Suprapubic skin (tissue), 4 donors: ENCODE measurements at regions not wholly inside any gene's neighbourhood (a gene's known extent, or its start where the extent isn't known, plus 50 kb on each side); places are given as distances from the start of the nearest gene placed in this dataset.
"Not testable (repeated sequence)": the region's sequence is repeated elsewhere in the genome, so short reads cannot be mapped to it uniquely, and the experiment has no call there.

Source experiments
- DNase-seq, 2 donors: peaks; one replicate each; pipeline ENCODE4 v3.0.0-alpha.2; 2019; ENCODE audit warnings: low spot score in 2 of 2
- H3K27ac ChIP-seq: fragments of 200-600 bp; sonication (generic); one replicate; pipeline ENCODE4 v1.5.1; 2019
- H3K27me3 ChIP-seq: fragments of 200-600 bp; sonication (generic); one replicate; pipeline ENCODE4 v1.5.1; 2019
- H3K36me3 ChIP-seq: fragments of 200-600 bp; sonication (generic); one replicate; pipeline ENCODE4 v1.5.1; 2019
- H3K4me1 ChIP-seq: fragments of 200-600 bp; sonication (generic); one replicate; pipeline ENCODE4 v1.5.1; 2019
- H3K4me3 ChIP-seq: fragments of 200-600 bp; sonication (generic); one replicate; pipeline ENCODE4 v1.5.1; 2019; ENCODE audit warnings: mild to moderate bottlenecking
- H3K9me3 ChIP-seq: fragments of 200-600 bp; sonication (generic); one replicate; pipeline ENCODE4 v1.5.1; 2019
- EP300 ChIP-seq: sonication (generic); formaldehyde crosslinking; IDR thresholded peaks from one replicate; pipeline ENCODE4 v1.6.1; 2017; ENCODE audit warnings: antibody characterized with exemption
- POLR2A ChIP-seq, 2 donors: fragments of 450-650 bp; IDR thresholded peaks; one replicate each; pipeline ENCODE4 v1.6.1; 2017; ENCODE audit warnings: antibody characterized with exemption in 2 of 2, mild to moderate bottlenecking in 2 of 2, moderate library complexity in 2 of 2
- POLR2AphosphoS5 ChIP-seq, 3 donors: sonication (generic); formaldehyde crosslinking; IDR thresholded peaks; one replicate each; pipeline ENCODE4 v1.6.1; 2017; ENCODE audit warnings: antibody characterized with exemption in 3 of 3
- WGBS: methylation state at CpG from one replicate; pipeline ENCODE4 v1.1.5; 2018; 5-methylcytosine and 5-hydroxymethylcytosine counted together
- TF ChIP-seq, protein P1 (sequence below), 2 donors: fragments of 200-600 bp in 1 of 2; fragments of 450-650 bp in 1 of 2; sonication (generic) in 1 of 2; IDR thresholded peaks; one replicate each; pipeline ENCODE4 v1.5.1; 2016 to 2019; ENCODE audit warnings: antibody characterized with exemption in 2 of 2, mild to moderate bottlenecking in 1 of 2, moderate library complexity in 1 of 2

DNA sequence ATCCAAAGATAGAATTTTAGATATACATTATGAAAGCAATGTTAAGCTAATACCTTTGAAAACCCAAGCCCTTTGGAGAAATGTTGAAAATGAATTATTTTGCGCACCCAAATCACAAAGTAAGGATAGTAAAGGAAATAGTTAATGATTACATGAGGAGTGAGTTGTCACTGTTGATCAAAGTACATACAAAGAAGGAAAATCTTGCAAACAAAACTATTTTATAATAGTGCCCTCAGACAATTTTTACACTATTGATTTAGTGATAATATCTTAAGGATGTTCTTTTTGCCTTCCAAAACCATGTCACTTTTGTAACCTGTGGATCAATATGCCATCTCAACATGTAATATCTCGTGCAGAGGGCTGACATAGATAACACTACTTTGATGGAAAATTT lies 146.8 kb downstream of the DUSP6 start:
- WGBS, result 92% methylated on average over 2 of the region's 2 CpGs

DNA sequence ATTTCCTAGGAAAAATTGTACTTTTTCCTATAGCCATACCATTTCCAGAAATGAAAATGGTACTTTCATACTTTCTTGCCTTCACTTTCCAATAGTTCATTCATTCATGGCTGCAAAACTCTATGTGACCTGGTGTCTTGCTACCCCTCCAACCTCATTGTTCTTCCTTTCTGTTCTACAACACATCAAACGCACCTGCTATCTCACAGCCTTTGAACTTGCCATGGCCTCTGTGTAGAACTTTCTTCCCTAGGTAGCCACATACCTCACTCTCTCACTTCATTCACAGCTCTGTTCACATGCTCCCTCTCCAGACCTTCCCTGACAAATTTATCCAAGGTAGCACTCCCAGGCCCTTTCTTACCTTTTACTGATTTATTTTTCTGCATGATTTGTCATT lies 149.2 kb downstream of the DUSP6 start:
- 91% methylated on average over 1 of the region's 1 CpG for WGBS
- Histone ChIP-seq H3K4me1 (no peaks in the 10 kb centered on the region), H3K27me3 (no peaks in the 10 kb centered on the region), H3K36me3 (no peaks in the 10 kb centered on the region), H3K9me3 (no peaks in the 10 kb centered on the region), H3K4me3 (no peak overlapping the region), H3K27ac (no peak overlapping the region)
- TF ChIP-seq POLR2A (IDR thresholded peaks at IDR 0.05) (no peak), EP300 (no peak), POLR2AphosphoS5 (IDR thresholded peaks at IDR 0.05) (no peak)
- DNase-seq, result no peak

More for the DNA sequence above, 146.8 kb downstream of the DUSP6 start:
- DNase-seq, result no peak
- Histone ChIP-seq H3K36me3 (no peaks in the 10 kb centered on the region), H3K27me3 (no peaks in the 10 kb centered on the region), H3K4me3 (no peak overlapping the region), H3K4me1 (no peaks in the 10 kb centered on the region), H3K27ac (no peak overlapping the region), H3K9me3 (no peaks in the 10 kb centered on the region)
- TF ChIP-seq POLR2AphosphoS5 (IDR thresholded peaks at IDR 0.05) (no peak), POLR2A (IDR thresholded peaks at IDR 0.05) (no peak), EP300 (no peak)
- TF ChIP-seq, protein P1, sequence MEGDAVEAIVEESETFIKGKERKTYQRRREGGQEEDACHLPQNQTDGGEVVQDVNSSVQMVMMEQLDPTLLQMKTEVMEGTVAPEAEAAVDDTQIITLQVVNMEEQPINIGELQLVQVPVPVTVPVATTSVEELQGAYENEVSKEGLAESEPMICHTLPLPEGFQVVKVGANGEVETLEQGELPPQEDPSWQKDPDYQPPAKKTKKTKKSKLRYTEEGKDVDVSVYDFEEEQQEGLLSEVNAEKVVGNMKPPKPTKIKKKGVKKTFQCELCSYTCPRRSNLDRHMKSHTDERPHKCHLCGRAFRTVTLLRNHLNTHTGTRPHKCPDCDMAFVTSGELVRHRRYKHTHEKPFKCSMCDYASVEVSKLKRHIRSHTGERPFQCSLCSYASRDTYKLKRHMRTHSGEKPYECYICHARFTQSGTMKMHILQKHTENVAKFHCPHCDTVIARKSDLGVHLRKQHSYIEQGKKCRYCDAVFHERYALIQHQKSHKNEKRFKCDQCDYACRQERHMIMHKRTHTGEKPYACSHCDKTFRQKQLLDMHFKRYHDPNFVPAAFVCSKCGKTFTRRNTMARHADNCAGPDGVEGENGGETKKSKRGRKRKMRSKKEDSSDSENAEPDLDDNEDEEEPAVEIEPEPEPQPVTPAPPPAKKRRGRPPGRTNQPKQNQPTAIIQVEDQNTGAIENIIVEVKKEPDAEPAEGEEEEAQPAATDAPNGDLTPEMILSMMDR (IDR thresholded peaks at IDR 0.05), result no peak

DNA sequence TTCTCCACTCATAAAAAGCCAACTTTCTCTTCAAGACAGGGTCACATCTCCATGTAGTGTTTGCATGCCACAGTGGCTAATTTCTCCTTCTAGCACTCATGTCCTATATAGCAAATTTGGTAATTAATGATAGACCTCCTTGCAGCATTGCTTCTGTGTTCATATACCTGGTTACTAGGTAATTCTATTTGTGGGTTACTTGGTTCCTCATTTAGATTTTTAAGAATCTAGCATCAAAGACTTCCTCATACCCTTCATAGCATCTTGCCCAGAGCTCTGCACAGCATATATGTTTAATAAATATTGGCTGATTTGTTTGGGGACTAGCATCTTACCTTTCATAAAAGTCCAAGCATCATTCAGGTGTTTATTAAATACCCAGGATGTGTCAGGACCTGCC lies 152.1 kb downstream of the DUSP6 start:
- Histone ChIP-seq H3K9me3 (no peaks in the 10 kb centered on the region), H3K27ac (no peak overlapping the region), H3K27me3 (no peaks in the 10 kb centered on the region), H3K4me3 (no peak overlapping the region), H3K4me1 (no peaks in the 10 kb centered on the region), H3K36me3 (no peaks in the 10 kb centered on the region)
- TF ChIP-seq POLR2AphosphoS5 (IDR thresholded peaks at IDR 0.05) (no peak), EP300 (no peak), POLR2A (IDR thresholded peaks at IDR 0.05) (no peak)
- TF ChIP-seq, protein P1 (IDR thresholded peaks at IDR 0.05), result no peak
- no peak for DNase-seq

DNA sequence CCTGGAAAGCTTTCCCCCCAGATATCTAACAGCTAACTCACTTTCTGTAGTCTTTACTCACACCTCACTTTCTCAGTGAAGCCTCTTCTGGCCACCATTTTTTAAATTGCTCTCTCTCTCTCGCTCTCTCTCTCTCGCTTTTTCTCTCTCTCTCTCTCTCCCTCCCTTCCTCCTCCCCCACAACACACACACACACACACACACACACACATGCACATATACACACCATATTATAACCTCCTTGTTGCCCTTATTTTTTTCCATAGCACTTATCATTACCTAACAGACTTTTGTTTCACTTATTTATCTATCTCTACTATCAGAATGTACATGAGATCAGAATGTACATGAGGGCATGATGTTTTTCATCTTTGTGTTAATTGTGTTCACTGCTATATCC lies 156.8 kb downstream of the DUSP6 start:
- H3K9me3 ChIP-seq, result no peaks in the 10 kb centered on the region
- DNase-seq, result no peak
- H3K4me3 ChIP-seq, result no peak overlapping the region
- no peaks in the 10 kb centered on the region for H3K4me1 ChIP-seq
- 70% methylated on average over 2 of the region's 2 CpGs for WGBS
- H3K27ac ChIP-seq, result no peak overlapping the region
- TF ChIP-seq POLR2A (IDR thresholded peaks at IDR 0.05), result no peak
- TF ChIP-seq POLR2AphosphoS5 (IDR thresholded peaks at IDR 0.05), result no peak
- TF ChIP-seq, protein P1 (IDR thresholded peaks at IDR 0.05), result no peak
- TF ChIP-seq EP300, result no peak
- no peaks in the 10 kb centered on the region for H3K36me3 ChIP-seq
- H3K27me3 ChIP-seq, result no peaks in the 10 kb centered on the region

DNA sequence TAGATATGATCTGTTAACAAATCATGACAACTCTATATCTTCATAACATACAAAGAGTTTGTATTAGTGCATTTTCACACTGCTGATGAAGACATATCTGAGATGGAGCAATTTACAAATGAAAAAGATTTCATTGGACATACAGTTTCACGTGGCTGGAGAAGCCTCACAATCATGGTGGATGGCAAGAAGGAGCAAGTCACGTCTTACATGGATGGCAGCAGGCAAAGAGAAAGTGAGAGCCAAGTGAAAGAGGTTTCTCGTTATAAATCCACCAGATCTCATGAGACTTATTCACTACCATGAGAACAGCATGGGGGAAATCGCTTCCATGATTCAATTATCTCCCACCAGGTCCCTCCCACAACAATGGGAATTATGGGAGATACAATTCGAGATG lies 157.6 kb downstream of the DUSP6 start:
- H3K4me3 ChIP-seq, result no peak overlapping the region
- H3K27me3 ChIP-seq, result no peaks in the 10 kb centered on the region
- no peaks in the 10 kb centered on the region for H3K36me3 ChIP-seq
- H3K4me1 ChIP-seq, result no peaks in the 10 kb centered on the region
- DNase-seq, result no peak
- no peak overlapping the region for H3K27ac ChIP-seq
- 83% methylated on average over 5 of the region's 5 CpGs for WGBS
- H3K9me3 ChIP-seq, result no peaks in the 10 kb centered on the region
- no peak for TF ChIP-seq POLR2A (IDR thresholded peaks at IDR 0.05)
- no peak for TF ChIP-seq EP300
- TF ChIP-seq POLR2AphosphoS5 (IDR thresholded peaks at IDR 0.05), result no peak
- TF ChIP-seq, protein P1 (IDR thresholded peaks at IDR 0.05), result no peak

DNA sequence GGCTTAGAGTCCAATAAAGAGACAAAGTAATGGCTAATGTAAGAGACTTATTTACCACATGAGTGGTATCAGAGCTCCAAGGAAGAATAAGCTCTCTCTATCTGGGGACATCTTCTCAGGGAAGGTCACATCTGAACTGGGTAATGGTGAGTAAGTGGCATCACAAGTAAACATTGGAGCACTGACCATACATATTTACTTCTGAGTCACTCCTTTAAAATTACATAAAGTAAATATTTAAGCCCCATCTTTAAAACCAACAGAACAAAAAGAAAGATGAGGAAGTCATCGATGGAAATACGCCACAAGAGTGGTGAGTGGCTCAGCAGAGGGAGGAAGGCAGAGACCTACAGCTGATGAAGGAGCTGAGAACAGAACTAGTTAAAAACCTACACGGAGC lies 159.9 kb downstream of the DUSP6 start:
- Histone ChIP-seq H3K27ac (no peak overlapping the region), H3K9me3 (peaks cover 9% of the 10 kb centered on the region), H3K27me3 (no peaks in the 10 kb centered on the region), H3K4me1 (no peaks in the 10 kb centered on the region), H3K36me3 (no peaks in the 10 kb centered on the region), H3K4me3 (no peak overlapping the region)
- 86% methylated on average over 3 of the region's 3 CpGs for WGBS
- TF ChIP-seq POLR2AphosphoS5 (IDR thresholded peaks at IDR 0.05) (no peak), POLR2A (IDR thresholded peaks at IDR 0.05) (no peak), EP300 (no peak)
- TF ChIP-seq, protein P1 (IDR thresholded peaks at IDR 0.05), result no peak
- DNase-seq, result no peak

DNA sequence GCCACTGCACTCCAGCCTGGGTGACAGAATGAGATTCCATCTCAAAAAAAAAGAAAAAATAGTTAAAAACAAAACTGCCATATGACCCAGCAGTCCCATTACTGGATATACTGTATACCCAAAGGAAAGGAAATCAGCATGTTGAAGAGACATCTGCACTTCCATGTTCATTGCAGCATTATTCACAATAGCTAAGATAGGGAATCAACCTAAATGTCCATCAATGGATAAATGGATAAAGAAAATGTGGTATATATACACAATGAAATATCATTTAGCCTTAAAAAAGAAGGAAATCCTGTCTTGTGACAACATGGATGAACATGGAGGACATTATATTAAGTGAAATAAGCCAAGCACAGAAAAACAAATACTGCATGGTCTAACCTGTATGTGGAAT lies 160.7 kb downstream of the DUSP6 start:
- DNase-seq, H3K4me1 ChIP-seq, H3K9me3 ChIP-seq, H3K36me3 ChIP-seq, H3K27ac ChIP-seq, H3K4me3 ChIP-seq, H3K27me3 ChIP-seq: not testable (repeated sequence)
